Esophagus muscularis mucosa (tissue), 4 donors: ENCODE measurements at regions not wholly inside any gene's neighbourhood (a gene's known extent, or its start where the extent isn't known, plus 50 kb on each side); places are given as distances from the start of the nearest gene placed in this dataset.
"Not testable (repeated sequence)": the region's sequence is repeated elsewhere in the genome, so short reads cannot be mapped to it uniquely, and the experiment has no call there.

Source experiments
- CTCF ChIP-seq, 3 experiments: fragments of 200-600 bp in 2 of 3; fragments of 450-650 bp in 1 of 3; sonication (generic) in 2 of 3; IDR thresholded peaks; one replicate each; pipeline ENCODE4 v1.5.1; 2017 to 2019; ENCODE audit warnings: antibody characterized with exemption in 3 of 3, mild to moderate bottlenecking in 2 of 3, moderate library complexity in 1 of 3
- EP300 ChIP-seq: sonication (generic); formaldehyde crosslinking; IDR thresholded peaks from one replicate; pipeline ENCODE4 v1.6.1; 2017; ENCODE audit warnings: antibody characterized with exemption
- POLR2A ChIP-seq: fragments of 450-650 bp; IDR thresholded peaks from one replicate; pipeline ENCODE4 v1.6.1; 2017; ENCODE audit warnings: antibody characterized with exemption, moderate library complexity, mild to moderate bottlenecking, low read depth
- POLR2AphosphoS5 ChIP-seq, 2 donors: sonication (generic); formaldehyde crosslinking; IDR thresholded peaks; one replicate each; pipeline ENCODE4 v1.6.1; 2017; ENCODE audit warnings: antibody characterized with exemption in 2 of 2

DNA sequence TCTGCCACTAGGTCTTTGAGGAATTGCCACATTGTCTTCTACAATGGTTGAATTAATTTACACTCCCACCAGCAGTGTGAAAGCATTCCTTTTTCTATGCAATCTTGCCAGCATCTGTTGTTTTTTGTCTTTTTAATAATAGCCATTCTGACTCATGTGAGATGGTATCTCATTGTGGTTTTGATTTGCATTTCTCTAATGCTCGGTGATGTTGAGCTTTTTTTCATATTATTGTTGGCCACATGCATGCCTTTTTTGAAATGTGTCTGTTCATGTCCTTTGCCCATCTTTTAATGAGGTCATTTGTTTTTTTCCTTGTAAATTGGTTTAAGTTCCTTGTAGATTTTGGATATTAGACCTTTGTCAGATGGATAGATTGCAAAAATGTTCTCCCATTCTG, 661.8 kb downstream of the GLUD2 start:
- TF ChIP-seq CTCF (IDR thresholded peaks at IDR 0.05); POLR2A; POLR2AphosphoS5 (IDR thresholded peaks at IDR 0.05); EP300: not testable (repeated sequence)
